ENCODE measurements at regions not wholly inside any gene's neighbourhood (a gene's known extent, or its start where the extent isn't known, plus 50 kb on each side); places are given as distances from the start of the nearest gene placed in this dataset.
A peak's percentile ranks its signal among the peaks of the same experiment; 100 is the strongest.
"Not testable (repeated sequence)": the region's sequence is repeated elsewhere in the genome, so short reads cannot be mapped to it uniquely, and the experiment has no call there.

DNA sequence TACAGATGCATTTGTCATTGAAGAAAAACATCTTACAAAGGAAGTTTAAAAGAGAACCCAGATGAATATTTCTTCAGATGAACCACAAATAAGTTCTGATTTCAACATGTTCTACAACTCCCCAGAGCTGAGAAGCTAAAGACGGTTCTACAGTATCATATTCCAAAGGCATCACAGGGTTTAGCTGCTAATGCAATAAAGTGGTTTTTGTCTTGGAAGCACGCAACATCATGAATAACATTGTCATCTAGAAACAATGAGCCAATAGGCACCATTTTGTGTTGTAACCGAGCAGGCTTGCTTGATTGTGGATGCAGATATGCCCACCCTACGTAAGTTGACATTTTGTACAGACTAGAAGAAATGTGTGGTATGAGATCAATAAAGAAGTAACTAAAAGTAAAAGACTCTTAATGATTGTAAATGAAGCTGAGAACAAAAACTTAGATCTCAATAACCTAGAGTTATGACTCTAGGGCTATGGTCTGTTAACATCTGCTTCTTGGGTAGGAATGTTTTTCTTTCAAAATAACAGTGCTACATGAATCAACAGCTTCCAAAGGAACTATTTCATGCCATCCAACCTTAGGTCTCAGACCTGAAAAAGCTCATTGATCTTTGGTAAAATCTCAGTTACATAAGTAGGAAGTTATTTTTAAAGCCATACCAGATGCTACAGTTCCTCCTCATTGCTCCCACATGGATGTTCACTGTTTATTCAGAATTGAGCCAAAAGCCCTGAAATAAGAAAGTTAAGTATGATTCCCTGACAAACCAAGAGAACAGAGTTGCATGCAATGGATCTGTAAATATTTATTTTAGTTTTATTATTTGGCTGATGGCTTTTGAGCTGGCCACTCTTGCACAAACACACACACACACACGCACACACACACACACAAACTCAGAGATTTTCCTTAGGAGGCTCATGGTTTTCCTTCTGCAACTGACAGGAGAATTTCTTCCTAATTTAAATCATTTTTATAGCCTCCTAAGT is 118.7 kb upstream of the SLCO6A1 start:
- no peak for DNase-seq

DNA sequence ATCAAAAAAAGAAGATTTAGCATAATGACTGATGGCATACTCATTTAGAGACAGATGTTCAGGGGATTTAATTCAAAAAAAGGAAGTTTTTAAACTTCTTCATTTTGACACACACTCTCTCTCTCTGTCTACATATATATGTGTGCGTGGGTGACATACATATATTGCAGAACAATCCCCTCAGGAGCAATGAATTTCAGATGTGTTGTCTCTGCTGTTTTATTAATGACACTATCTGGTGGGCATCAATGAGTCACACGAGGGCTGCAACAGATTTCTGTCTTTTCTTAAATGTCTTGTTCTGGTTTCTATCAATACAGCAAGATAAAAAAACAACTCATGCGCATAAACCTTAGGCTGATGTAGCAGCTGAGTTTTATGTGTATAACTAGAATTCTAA is 123.5 kb upstream of the SLCO6A1 start:
- no peak for DNase-seq

DNA sequence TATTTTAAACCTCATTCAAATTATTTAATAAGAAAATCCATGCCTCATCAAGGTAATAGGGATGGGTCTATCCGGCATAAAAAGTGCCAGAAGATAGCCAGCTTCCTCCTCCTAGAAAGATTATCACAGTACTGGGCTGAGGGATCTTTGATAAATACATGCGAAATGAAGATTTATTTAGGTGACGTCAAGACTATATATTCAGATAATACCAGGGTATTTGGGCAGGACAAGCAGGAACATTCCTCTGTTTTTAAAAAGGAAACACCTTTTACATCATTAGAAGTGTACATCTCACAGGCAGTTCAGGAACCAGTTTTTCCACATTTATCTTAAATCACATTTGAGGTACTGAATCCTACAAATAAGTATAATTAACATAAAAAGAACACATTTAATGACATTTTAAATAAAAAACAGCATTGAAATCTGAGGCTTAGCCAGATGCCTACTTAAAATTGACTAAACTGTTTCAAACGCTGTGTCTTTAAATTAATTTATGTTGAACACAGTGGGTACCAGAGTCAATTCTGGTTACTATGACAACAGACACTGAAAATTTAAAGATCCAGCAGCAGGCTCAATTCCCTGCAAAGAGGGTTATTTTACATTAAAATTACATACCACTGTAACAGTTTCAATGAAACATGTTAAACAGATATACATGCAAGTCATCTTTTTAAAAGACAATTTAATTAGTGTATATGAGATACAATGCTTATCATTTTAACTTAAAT is 124.7 kb upstream of the SLCO6A1 start:
- DNase-seq: no peak

DNA sequence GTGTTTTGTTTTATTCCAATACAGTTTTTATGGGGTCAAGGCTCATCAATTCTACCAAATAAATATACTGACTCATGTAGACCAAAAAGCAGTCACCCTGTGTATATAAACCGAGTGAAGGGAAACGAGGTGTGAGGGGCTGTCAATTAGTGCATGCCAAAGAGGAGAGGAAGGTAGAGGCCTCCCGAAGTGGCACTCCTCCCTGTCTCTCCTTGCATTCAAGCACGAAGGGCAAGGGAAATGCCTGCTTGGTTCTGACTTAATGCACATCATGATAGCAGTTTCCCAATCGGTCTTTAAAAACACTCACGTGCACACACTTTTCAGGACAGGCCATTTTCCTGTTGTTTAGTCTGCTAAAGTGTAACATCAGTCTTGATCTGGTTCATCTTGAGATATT is 125.6 kb upstream of the SLCO6A1 start:
- no peak for DNase-seq

DNA sequence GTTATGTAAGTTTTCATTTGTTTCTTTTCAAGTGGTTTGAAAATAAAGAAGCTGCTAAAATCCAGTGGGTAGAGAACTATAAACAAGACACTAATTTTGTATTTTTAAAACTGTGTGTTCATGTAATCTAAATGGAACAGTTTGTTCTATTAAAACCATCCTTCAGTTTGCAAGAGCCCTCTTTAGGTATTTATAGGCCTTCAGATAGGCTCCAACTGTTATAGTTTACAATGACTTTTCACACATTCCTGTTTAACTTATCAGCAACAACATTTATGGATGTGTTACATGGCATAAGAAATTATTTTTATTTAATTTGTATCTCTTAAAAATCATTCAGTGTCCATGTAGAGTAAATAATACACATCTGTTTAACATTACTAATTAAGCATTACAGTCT is 126.7 kb upstream of the SLCO6A1 start:
- DNase-seq: peak in 1 of 2 donors; percentile 13

DNA sequence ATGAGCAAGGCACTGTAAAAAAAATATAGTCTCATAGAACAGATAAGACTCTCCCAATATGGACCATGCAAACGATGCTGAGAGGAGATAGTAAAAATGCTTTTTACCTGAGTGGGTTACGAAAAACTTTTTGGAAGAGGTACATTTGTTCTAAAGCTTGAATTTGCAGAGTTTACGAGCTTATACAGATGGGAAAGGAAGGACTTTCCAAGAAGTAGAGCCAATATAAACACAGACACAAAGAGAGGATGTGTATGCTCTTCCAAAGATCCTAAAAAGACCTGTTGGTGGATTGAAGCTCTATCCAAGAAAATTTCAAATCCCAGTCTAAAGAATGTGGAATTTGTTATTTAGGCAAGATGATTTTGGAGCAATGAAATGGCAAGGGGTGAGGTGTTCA is 127.1 kb upstream of the SLCO6A1 start:
- DNase-seq: no peak

DNA sequence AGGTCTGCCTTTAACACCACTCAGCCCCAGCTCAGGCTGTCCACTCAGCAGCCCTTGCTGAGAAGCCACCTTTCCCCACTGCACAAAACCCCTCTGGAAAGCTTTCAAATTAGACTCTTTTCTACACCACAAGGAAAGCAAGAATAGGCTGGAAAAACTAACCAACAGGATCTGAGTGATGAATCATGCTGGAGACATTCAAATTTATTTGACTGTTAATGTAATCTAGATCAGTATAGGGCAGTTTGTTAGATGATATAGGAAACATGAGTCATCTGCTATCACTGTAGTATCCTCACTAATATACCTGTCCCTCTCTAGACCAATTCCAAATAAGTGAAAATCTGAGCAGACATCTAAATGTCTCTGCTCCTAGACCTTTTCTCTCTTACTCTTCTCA is 127.8 kb upstream of the PAM start:
- DNase-seq: no peak

DNA sequence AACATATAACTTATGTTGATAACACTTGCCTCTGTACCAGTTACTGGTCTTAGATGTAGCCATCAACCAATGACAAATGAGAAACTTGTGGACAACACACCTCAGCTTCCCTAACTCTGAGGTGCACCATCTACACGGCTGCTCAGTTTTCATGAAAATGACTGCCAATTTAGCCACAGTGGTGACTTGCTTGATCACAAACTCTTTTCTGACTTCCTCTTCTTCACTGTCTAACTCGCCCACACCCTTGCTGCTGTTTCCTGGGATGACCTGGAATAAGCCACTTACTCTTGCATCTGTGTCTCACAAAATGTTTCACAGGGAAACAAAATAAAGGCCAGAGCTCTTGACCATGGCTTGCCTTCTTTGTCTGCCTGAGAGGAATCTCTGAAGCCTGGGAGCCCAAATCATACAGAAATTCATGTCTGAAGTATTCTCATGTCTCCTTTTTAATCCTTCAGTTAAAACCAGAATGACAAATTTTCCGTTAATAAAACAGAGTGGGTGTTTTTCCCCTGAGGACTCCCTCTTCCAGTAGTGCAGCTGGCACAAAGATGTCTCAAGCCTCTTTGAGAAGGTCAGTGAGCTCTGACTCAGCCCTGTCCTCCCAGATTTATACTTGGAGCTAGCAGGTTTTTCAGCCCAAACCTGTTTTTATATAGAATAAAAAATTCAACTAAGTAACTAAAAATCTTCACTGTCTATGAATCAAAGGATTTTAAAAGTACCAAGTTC is 126.5 kb upstream of the PAM start:
- no peak for DNase-seq

DNA sequence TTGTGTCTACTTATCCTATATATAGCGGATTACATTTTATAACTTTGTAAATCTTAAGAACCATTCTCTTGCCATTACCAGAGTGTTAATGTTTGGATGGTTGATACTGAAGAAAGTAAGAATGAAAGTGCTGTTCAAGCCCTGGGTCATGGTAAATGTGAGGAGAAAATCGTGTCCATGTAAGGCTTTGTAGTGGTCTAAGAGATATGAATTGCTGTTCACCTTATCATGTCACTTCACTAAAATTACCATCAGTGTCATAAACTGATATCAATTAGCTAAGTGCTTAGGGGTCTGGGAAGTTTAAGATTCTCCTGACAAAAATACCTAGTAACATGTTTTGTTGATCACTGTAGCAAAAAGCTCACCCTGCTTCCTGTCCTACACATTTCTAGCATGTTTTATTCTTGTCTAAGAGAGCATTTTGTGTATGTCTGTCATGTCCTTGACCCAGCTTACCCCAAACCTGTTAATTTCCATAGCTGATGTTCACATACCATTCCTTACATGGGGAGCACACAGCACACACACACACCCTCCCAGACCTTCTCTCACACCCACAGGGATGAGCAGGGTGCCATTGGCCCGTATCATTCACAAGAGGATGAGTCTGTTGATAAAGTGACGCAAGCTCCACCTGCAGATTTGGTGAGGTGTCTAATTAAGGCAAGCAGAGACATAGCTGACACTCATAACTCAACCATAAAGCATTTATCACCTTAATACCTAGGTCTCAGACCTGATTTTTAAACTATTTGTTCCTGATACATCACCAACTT is 125.1 kb upstream of the PAM start:
- no peak for DNase-seq

DNA sequence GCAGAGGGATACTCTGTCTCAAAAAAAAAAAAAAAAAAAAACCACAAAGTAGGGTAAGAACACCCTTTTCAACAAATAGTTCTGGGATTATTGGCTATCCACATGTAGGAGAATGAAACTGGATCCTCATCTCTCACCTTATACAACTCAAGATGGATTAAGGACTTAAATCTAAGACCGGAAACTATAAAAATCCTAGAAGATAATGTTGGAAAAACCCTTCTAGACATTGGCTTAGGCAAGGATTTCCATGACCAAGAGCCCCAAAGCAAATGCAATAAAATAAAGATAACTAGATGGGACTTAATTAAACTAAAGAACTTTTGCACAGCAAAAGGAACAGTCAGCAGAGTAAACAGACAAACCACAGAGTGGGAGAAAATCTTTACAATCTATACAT is 119.7 kb upstream of the PAM start:
- not testable (repeated sequence) for DNase-seq

DNA sequence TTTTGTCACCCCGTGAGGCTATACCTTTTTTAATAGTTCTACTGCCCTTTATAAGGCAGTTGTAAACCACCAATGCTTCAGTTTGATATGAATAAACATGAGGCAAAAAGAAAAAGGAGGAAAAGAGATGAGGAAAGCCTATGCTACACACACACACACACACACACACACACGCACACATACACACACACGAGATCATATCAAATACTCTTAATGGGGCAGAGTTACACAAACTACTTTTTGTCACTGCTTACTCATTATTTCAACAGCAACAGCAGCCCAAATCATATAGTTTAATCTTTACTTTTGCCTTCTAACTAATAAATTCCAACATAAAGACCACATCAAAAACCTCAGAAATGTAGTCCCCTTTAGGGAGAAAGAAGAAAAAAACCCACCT is 116.8 kb upstream of the PAM start:
- DNase-seq: no peak

DNA sequence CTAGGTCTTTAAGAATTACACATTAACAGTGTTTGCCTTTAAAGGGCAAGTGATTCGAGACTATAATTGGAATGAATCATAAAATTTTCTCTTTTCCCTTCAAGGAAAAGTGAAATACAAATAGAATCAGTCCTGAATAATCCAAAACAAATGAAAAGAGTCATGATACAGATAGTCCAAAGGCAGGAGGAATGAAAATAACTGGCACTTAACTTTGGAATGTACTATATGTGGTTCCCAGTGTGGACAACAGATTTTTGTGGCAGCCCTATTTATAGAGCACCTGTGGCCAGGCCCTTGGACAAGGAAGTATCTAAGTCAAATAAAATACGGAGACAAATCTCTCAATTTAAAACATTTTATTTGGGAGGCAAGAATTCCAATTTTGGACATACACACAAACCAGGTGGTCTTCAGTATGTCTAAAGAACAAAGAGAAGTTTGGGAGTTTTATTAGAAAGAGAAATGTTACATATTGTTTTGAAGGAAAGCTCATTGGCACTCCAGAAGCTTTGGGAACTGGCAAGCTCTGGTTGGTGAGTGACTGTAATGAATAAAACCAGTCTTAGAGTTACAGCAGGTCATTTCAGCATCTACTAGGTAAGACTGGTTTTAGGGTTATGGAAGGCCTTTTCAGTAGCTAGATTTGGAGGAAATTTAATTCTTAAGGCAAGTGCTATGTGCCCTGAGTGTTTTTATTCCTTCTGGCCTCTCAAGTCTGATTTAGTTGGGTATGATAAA is 116.0 kb upstream of the PAM start:
- no peak for DNase-seq

DNA sequence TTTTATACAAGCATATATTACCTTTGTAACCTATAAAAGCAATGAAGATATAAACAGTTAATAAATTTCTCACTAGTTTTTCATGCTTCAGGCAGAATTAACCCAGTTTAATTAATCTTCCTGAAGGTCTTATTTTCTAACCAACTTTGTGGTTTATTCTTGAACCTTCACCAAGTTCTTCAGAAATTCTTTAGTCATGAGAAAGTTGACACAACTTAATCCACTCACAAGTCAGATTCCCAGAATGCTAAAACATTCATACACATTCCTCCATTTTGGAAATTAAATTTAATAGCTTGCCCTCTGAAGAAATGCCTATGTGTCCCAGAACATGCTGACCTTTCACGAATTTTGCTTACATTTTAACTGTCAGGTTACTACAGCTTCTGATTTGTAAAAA is 105.4 kb upstream of the PAM start:
- no peak for DNase-seq

DNA sequence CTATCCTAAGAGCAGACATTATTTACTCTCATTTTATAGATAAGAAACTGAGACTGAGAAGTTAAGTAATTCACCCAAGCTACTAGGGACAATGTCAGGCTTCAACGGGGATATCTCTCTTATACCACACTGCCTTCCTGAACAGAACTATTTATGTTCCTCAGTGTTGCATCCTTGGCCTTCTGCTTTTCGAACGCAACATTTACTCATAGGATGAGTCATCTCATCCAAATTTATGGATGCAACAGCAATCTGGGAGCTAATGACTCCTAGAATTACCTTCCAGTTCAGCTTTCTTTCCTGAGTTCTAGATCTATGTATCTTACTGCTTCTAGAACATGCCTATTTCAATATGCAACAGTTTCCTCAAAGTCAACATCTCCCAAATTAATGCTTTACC is 103.6 kb upstream of the PAM start:
- DNase-seq: no peak

DNA sequence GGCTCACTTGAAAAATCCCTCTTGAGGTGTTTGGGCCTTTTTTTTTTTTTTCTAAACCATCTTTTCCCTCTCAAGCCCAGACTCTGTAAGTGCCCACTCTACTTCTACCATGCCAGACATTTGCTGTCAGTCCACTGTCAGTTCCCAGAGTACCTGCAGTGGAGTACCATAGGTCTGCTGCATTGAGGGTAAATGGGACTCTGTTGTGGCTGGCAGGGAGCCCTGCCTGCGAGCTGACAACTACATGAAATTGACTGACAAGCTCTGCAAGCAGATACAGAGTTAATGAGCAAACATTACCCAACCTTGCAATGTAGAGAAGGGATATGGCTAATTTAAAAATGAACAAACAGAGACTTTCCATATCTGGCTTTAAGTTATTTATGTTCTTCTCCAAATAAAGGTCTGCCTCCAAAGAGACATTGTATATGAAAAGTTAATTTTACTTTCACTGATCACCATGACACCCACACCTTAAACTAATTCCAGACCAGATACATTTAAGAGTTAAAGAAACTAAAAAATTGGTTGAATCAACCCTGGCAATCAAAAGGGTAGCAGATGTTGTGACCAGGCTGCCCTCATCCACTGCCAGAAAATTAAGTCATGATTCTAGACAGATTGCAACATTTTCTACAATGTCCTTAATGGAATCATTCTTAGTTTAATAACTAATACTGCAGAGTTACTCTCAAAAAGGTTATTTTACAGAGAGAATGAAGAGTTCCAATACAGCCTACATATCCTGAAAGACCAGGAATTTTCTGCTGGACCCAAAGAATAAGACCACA is 100.4 kb upstream of the PAM start:
- no peak for DNase-seq

DNA sequence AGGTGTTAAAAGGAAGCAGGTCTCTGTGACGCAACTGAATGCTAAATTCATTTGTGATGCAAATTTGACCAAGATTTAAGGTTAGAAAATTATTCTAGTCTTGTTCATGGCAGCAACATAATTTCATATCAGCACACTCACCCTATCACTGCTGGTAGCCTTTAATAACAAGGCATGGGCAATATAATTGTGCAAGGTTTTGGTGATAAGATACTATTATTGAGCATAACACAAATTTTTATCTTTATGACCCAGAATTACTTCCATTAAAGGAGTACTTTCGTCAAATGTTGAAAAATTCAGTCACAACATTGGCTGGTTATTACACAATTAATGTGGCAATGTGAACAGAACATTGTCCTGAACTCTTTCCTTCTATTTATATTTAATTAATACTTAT is 96.0 kb upstream of the PAM start:
- no peak for DNase-seq

DNA sequence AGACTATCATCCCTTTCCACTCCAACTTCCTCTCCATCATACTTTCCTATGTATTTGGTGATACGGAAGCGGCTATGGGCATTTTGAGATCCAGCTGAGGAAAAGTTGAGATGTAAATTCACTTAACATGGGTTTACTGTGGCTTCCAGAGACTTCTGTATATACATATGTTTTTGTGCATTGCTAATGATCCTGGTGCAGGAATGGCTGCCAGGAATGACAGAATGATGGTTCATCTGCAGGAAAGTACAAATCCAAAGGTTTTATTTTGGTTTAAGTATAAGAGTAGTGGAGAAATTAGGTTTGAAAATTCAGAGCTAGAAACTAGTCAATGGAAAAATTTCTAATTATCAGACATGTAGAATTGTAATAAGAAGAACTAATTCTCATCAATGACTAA is 95.0 kb upstream of the PAM start:
- no peak for DNase-seq

DNA sequence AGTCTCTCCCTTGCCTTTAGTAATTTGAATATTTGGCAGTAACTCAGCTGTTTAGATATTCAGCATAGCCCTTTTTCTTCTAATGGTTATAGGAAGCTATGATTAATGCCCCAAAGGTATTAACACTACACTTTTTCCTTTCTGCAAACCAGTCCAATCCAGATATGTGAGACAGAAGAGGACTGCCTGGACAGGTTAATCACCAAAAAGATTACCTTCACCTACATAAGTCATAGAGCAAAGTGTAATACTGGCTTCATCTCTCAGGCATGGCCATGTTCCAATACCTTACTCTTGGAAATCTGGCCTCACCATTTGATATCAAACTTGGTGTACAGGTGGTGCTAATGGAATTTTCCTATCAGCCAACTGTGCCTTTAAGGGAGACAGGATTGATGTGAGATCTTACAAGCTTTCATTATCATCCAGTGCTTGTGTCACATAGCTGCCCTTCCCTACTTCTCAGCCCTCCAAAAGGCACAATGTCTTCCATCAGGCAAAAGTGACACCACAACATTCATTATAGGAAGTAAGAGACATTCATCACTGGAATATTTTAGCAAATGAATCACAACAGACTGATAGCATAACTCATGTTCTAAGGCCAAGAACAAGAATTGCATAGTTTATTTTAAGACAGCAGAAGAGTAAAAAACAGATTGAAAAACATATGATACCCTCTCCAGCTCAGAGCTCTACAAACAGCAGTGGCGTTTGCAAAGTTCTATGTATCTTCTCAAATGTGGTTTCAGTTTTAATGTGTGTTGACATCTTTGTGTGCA is 91.2 kb upstream of the PAM start:
- no peak for DNase-seq

DNA sequence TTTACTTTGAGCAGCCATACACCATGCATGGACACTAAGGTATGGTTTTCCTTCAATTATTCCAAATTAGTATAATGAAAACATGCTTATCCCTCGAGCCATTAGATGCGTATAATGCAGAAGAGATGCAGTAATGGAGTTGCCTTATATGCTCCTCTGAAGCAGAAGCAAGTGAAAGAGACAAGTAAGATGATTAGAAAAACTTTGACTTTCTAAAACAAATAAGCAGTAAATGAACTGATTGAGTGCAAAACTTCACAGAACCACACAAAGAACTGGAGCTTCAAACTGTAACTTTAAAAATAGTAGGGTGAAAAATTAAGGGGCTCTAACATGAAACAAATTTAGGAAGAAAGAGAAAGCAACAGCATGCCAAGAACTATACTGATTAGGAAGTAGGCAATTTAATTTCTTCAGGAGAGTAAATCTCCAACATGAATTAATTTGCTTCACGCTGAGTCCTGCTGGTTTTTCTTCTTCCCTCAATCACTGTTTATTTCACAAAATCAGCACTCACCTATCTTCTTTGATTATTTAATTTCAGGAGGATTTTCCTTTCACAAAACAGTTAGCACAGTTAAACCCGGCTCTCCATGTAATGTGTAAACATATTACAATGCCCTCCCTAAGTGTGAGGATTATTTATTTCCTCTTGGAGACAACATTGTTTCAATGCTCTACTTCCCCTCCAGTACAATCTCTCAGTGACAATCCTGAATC is 90.3 kb upstream of the PAM start:
- DNase-seq: no peak
